Right atrium auricular region (tissue), 2 donors: ENCODE measurements at regions not wholly inside any gene's neighbourhood (a gene's known extent, or its start where the extent isn't known, plus 50 kb on each side); places are given as distances from the start of the nearest gene placed in this dataset.

Source experiments
- DNase-seq: peaks from one replicate; pipeline ENCODE4 v3.0.0-alpha.2; 2019; ENCODE audit warnings: low spot score
- H3K27ac ChIP-seq, 2 donors: fragments of 200-600 bp; sonication (generic); 1 replicate in 1 of 2; 2 replicates in 1 of 2; pipeline ENCODE4 v1.5.1; 2016 to 2019
- H3K27me3 ChIP-seq, 2 donors: fragments of 200-600 bp; sonication (generic); one replicate each; pipeline versions ENCODE4 v1.5.1 to v1.6.0; 2017 to 2019
- H3K36me3 ChIP-seq: fragments of 200-600 bp; sonication (generic); one replicate; pipeline ENCODE4 v1.5.1; 2016
- H3K4me1 ChIP-seq, 2 donors: fragments of 200-600 bp; sonication (generic); one replicate each; pipeline versions ENCODE4 v1.5.1 to v1.6.0; 2017 to 2019
- H3K4me3 ChIP-seq, 2 donors: fragments of 200-600 bp; sonication (generic); 1 replicate in 1 of 2; 2 replicates in 1 of 2; pipeline ENCODE4 v1.5.1; 2017 to 2019; ENCODE audit warnings: mild to moderate bottlenecking in 1 of 2, moderate library complexity in 1 of 2
- H3K9me3 ChIP-seq, 2 donors: fragments of 200-600 bp; sonication (generic); one replicate each; pipeline ENCODE4 v1.5.1; 2019
- TF ChIP-seq, protein P1 (sequence below), 2 donors: fragments of 200-600 bp; sonication (generic); IDR thresholded peaks; one replicate each; pipeline ENCODE4 v1.5.1; 2019; ENCODE audit warnings: antibody characterized with exemption in 2 of 2

DNA sequence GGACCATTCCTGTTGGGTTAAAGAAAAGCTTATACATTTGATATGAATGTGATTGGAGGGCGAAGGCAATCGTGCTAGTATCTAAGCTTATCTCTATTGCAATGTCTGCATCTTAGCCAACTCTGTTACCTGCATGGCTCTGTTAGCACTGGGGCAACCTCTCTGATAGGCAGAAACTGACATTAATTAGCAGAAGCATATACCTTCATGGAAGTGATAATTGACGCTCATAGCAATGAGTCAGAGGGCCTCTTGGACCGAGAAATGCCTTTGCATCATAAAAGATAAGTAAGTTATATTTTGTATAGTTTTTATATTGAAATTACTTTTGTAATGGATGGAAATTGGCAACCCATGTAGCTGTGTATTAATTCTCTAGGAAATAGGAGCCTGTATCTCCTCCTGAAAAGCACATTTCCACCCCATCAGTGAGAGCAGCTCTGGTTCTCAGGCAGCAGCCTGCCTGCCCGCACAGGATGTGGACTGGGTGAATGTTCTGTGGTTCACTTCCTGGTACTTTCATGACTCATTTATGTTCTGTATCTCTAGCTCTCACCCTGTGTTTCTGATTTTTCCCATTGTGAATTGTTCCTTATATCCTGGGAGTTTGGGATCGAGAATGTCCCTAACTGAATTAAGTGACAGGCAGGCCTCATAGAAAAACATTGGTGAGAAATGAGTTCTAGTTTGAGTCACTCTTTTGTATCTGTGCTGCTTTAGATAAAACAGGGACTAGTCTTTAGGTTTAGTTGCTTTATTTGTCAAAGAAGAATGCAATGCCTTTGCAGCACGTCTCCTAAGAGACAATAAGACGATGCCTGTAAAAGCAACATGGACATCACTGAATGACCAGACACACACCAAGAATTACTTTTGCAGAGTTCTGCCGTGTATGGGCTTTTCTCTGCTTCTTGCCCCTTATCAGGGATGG is 344.9 kb downstream of the DCDC2C start:
- no peak overlapping the region for H3K4me3 ChIP-seq
- no peak overlapping the region for H3K27ac ChIP-seq
- no peaks in the 10 kb centered on the region for H3K27me3 ChIP-seq
- H3K36me3 ChIP-seq: no peaks in the 10 kb centered on the region
- no peaks in the 10 kb centered on the region for H3K9me3 ChIP-seq
- DNase-seq: no peak
- H3K4me1 ChIP-seq: no peaks in the 10 kb centered on the region
- TF ChIP-seq, protein P1, sequence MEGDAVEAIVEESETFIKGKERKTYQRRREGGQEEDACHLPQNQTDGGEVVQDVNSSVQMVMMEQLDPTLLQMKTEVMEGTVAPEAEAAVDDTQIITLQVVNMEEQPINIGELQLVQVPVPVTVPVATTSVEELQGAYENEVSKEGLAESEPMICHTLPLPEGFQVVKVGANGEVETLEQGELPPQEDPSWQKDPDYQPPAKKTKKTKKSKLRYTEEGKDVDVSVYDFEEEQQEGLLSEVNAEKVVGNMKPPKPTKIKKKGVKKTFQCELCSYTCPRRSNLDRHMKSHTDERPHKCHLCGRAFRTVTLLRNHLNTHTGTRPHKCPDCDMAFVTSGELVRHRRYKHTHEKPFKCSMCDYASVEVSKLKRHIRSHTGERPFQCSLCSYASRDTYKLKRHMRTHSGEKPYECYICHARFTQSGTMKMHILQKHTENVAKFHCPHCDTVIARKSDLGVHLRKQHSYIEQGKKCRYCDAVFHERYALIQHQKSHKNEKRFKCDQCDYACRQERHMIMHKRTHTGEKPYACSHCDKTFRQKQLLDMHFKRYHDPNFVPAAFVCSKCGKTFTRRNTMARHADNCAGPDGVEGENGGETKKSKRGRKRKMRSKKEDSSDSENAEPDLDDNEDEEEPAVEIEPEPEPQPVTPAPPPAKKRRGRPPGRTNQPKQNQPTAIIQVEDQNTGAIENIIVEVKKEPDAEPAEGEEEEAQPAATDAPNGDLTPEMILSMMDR (IDR thresholded peaks at IDR 0.05): no peak

DNA sequence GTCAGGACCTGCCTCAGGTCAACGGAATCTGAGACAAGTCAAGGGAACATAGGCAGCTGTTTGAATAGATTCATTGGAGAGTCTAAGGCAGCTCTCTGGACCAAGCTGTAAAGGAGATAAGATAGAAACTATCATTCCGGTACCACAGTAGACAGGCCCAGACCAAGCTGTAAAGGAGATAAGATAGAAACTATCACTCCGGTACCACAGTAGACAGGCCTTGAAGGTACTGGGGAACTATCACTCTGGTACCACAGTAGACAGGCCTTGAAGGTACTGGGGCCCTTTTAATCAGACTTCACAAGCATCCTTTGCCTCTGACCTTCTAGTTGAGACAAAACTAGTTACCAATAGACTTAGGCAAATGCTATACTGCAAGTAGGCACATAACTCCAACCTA is 346.1 kb downstream of the DCDC2C start:
- TF ChIP-seq, protein P1 (IDR thresholded peaks at IDR 0.05): no peak
- no peak overlapping the region for H3K4me3 ChIP-seq
- H3K27me3 ChIP-seq: no peaks in the 10 kb centered on the region
- no peak overlapping the region for H3K27ac ChIP-seq
- no peaks in the 10 kb centered on the region for H3K36me3 ChIP-seq
- DNase-seq: no peak
- no peaks in the 10 kb centered on the region for H3K9me3 ChIP-seq
- H3K4me1 ChIP-seq: no peaks in the 10 kb centered on the region

DNA sequence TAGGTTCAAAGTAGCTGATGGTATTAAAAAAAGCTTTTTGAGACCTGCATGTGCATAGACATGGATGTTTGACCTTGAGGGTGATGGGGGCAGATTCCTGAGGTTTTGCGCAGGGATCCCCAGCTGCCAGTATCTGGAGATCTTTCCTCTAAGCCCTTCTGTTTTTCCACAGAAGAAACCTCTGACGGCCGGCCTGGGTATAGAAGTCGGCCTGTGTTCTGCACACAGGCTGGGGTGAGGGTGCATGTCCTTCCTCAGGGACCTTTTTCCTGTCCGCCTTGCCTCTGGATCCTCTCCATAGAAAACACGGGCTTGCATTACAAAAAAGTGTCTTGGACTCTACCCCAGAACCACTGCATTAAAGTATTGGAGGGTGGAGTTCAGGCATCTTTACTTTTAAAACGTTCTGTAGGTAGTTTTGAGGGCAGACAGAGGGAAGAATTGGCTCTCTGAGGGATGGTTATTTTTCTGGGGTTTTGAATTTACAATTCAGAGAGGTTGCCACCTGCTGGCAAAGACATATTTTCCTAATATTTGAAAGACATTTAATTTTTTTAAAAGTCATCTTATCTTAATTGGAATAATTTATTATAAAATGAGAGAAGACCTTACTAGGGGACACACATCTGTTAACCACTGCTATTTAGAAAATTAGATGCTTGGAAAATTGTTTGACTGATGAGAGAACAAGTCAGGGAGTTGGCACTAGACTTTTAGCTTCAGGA is 350.6 kb downstream of the DCDC2C start:
- TF ChIP-seq, protein P1 (IDR thresholded peaks at IDR 0.05): peak in 1 of 2 donors; percentile 36
- H3K27ac ChIP-seq: no peak overlapping the region
- H3K27me3 ChIP-seq: no peaks in the 10 kb centered on the region
- no peaks in the 10 kb centered on the region for H3K36me3 ChIP-seq
- H3K9me3 ChIP-seq: no peaks in the 10 kb centered on the region
- no peak for DNase-seq
- no peak overlapping the region for H3K4me3 ChIP-seq
- H3K4me1 ChIP-seq: no peaks in the 10 kb centered on the region

DNA sequence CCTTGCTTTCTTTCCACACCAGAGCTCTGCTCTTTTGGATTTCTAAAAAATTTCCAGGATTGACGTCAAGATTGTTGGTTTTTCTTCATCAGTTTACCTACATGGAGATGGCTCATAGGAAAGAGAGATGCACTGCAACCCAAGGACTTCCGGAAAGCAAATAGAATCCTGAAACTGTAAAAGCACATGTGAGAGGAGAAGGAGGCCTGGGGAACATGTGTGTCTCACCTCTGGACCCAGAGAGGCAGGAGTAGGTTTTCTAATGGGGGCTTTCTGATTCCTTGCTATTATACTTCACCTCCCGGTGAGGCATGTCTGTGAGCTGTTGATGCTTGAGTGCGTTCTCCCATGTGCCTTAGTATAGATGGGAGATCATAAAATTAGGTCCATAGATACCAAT is 362.8 kb downstream of the DCDC2C start:
- Histone ChIP-seq H3K4me1 (no peaks in the 10 kb centered on the region), H3K27me3 (no peaks in the 10 kb centered on the region), H3K4me3 (no peak overlapping the region), H3K9me3 (no peaks in the 10 kb centered on the region), H3K36me3 (no peaks in the 10 kb centered on the region), H3K27ac (no peak overlapping the region)
- DNase-seq: no peak
- TF ChIP-seq, protein P1 (IDR thresholded peaks at IDR 0.05): no peak

DNA sequence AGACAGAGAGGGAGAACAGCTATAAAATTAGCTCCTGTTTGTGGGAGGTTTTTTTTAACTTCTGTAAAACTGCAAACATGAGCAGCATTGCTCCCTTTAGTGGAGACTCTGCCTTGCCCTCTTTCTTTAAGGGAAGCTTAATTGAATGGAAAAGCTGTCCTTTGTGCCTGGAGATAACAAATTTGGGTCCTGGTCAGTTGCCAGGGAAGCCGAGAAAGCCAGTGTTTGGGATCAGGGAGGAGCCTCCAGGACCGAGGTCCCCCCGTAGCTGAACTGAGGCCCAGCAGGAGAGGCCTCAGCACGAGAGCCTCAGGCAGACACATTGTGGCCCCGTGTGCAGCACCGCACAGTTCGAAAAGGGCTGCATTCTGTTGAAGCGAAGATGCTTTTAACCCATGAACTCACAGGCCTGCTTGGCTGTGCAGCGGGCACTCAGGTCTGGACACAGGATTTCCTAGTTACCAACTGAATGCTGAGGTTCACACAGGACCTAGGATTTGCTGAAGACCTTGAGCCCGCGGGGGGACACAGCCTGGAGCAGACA is 369.7 kb downstream of the DCDC2C start:
- TF ChIP-seq, protein P1 (IDR thresholded peaks at IDR 0.05): no peak
- Histone ChIP-seq H3K36me3 (no peaks in the 10 kb centered on the region), H3K4me1 (no peaks in the 10 kb centered on the region), H3K9me3 (no peaks in the 10 kb centered on the region), H3K27ac (no peak overlapping the region), H3K27me3 (no peaks in the 10 kb centered on the region), H3K4me3 (no peak overlapping the region)
- no peak for DNase-seq
